Gastrocnemius medialis (tissue), 4 donors: ENCODE measurements at regions not wholly inside any gene's neighbourhood (a gene's known extent, or its start where the extent isn't known, plus 50 kb on each side); places are given as distances from the start of the nearest gene placed in this dataset.

Experiments
- POLR2A ChIP-seq, 2 donors: fragments of 450-650 bp; IDR thresholded peaks; one replicate each; pipeline ENCODE4 v1.6.1; 2017; ENCODE audit warnings: antibody characterized with exemption in 2 of 2, mild to moderate bottlenecking in 2 of 2, moderate library complexity in 2 of 2
- TF ChIP-seq, protein P1 (sequence below), 5 experiments: fragments of 450-650 bp in 3 of 5; fragments of 200-600 bp in 2 of 5; sonication (generic) in 2 of 5; IDR thresholded peaks in 4 of 5; conservative IDR thresholded peaks in 1 of 5; 1 replicate in 4 of 5; 2 replicates in 1 of 5; pipeline ENCODE4 v1.5.1; 2016 to 2019; ENCODE audit warnings: antibody characterized with exemption in 5 of 5, mild to moderate bottlenecking in 3 of 5, moderate library complexity in 3 of 5

DNA sequence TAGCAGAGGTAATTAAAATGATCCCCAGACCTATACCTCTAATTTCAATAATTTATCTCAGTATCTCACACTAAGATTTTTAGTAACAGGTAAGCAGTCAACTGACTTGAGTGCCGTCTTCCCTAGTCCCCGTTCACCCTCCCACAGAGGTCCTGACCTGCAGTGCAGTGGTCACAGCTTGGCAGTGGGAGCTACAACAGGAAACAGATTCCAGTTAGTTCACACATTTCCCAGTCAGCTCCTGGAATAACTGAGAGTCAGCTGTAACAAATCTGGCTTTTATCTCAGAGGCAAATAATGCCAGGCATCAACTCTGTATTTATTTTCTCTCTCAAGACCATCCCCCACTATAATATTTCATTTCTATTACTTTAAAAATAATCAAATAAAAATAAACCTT, 308.2 kb downstream of the ATP23 start:
- TF ChIP-seq, protein P1, sequence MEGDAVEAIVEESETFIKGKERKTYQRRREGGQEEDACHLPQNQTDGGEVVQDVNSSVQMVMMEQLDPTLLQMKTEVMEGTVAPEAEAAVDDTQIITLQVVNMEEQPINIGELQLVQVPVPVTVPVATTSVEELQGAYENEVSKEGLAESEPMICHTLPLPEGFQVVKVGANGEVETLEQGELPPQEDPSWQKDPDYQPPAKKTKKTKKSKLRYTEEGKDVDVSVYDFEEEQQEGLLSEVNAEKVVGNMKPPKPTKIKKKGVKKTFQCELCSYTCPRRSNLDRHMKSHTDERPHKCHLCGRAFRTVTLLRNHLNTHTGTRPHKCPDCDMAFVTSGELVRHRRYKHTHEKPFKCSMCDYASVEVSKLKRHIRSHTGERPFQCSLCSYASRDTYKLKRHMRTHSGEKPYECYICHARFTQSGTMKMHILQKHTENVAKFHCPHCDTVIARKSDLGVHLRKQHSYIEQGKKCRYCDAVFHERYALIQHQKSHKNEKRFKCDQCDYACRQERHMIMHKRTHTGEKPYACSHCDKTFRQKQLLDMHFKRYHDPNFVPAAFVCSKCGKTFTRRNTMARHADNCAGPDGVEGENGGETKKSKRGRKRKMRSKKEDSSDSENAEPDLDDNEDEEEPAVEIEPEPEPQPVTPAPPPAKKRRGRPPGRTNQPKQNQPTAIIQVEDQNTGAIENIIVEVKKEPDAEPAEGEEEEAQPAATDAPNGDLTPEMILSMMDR (IDR thresholded peaks at IDR 0.05 in 4 of 5, conservative IDR thresholded peaks at IDR 0.05 in 1 of 5) = no peak
- TF ChIP-seq POLR2A (IDR thresholded peaks at IDR 0.05) = no peak
